PC-3 (cell line): ENCODE measurements at regions not wholly inside any gene's neighbourhood (a gene's known extent, or its start where the extent isn't known, plus 50 kb on each side); places are given as distances from the start of the nearest gene placed in this dataset.

Experiments
- ATAC-seq: fragments of 200-7000 bp; cut with Tn5 transposase; 2 replicates; pipeline ENCODE4 v1.9.1; 2020; ENCODE audit warnings: mild to moderate bottlenecking, moderate library complexity
- BruUV-seq: library from RNA; stranded (reverse); fragments of 400-500 nt; replicated peaks from 2 replicates; lab custom pipeline; 2021; lab: Mats Ljungman, UMichigan
- CTCF ChIA-PET: fragments of 300-600 bp; sonication (Branson Sonifier 250); formaldehyde crosslinking; loops from one replicate; lab custom pipeline; 2022; ENCODE audit warnings: antibody characterized with exemption; lab: Charles Lee
- POLR2A ChIA-PET: fragments of 300-600 bp; sonication (Branson Sonifier 250); formaldehyde crosslinking; loops from one replicate; lab custom pipeline; 2022; ENCODE audit warnings: antibody characterized with exemption; ENCODE audit not compliant: unreplicated experiment; lab: Charles Lee
- DNase-seq: peaks from one replicate; pipeline ENCODE4 v3.0.0-alpha.2; 2015
- H2AFZ ChIP-seq: fragments of 300-600 bp; sonication (generic); 2 replicates; pipeline ENCODE4 v1.6.0; 2016; ENCODE audit warnings: antibody characterized with exemption, low read length
- H3F3A ChIP-seq: fragments of 300-600 bp; sonication (generic); one replicate; pipeline ENCODE4 v1.6.0; 2017; ENCODE audit warnings: antibody characterized with exemption, low read length, control low read depth, mild to moderate bottlenecking; ENCODE audit not compliant: unreplicated experiment
- H3K27ac ChIP-seq: fragments of 300-600 bp; sonication (generic); 2 replicates; pipeline ENCODE4 v1.5.1; 2016; ENCODE audit warnings: mild to moderate bottlenecking, low read length
- H3K27me3 ChIP-seq: fragments of 300-600 bp; sonication (generic); 2 replicates; pipeline ENCODE4 v1.6.1; 2016; ENCODE audit warnings: low read length, mixed read lengths
- H3K36me3 ChIP-seq: fragments of 300-600 bp; sonication (generic); 2 replicates; pipeline ENCODE4 v1.6.1; 2016; ENCODE audit warnings: low read depth, mixed run types, low read length, mixed read lengths
- H3K4me1 ChIP-seq: fragments of 300-600 bp; sonication (generic); 2 replicates; pipeline ENCODE4 v1.5.1; 2016; ENCODE audit warnings: low read length; ENCODE audit not compliant: insufficient read depth
- H3K4me2 ChIP-seq: fragments of 300-600 bp; sonication (generic); 2 replicates; pipeline ENCODE4 v1.6.0; 2016; ENCODE audit warnings: low read length
- H3K4me3 ChIP-seq: fragments of 300-600 bp; sonication (generic); 2 replicates; pipeline ENCODE4 v1.5.1; 2016; ENCODE audit warnings: mild to moderate bottlenecking, low read length, mixed read lengths
- H3K79me2 ChIP-seq: fragments of 300-600 bp; sonication (generic); 2 replicates; pipeline ENCODE4 v1.6.1; 2017; ENCODE audit warnings: low read length, mixed read lengths
- H3K9ac ChIP-seq: fragments of 300-600 bp; sonication (generic); 2 replicates; pipeline ENCODE4 v1.6.0; 2016; ENCODE audit warnings: mild to moderate bottlenecking, low read length
- H3K9me2 ChIP-seq: fragments of 300-600 bp; sonication (generic); replicated peaks from 2 replicates; pipeline ENCODE4 v1.6.1; 2016; ENCODE audit warnings: mixed run types, low read length, mixed read lengths
- H3K9me3 ChIP-seq: fragments of 300-600 bp; sonication (generic); 2 replicates; pipeline ENCODE4 v1.6.1; 2016; ENCODE audit warnings: low read length, mixed read lengths
- H4K20me1 ChIP-seq: fragments of 300-600 bp; sonication (generic); 2 replicates; pipeline ENCODE4 v1.6.1; 2016; ENCODE audit warnings: low read length, mixed read lengths
- EZH2 ChIP-seq: fragments of 300-600 bp; sonication (generic); IDR thresholded peaks from one replicate; pipeline ENCODE4 v1.6.1; 2017; ENCODE audit warnings: antibody characterized with exemption, mild to moderate bottlenecking, low read length; ENCODE audit not compliant: unreplicated experiment
- EZH2phosphoT487 ChIP-seq: fragments of 300-600 bp; sonication (generic); IDR thresholded peaks from 2 replicates; pipeline ENCODE4 v1.6.1; 2018; ENCODE audit warnings: mild to moderate bottlenecking, antibody characterized with exemption, low read length, borderline replicate concordance
- intact Hi-C: fragments of 100-400 bp; cut with micrococcal nuclease; formaldehyde crosslinking; loops from 2 replicates; pipeline ENCODE4 v1.9.0; 2023
- TF ChIP-seq, protein P1 (sequence below): fragments of 300-600 bp; sonication (generic); conservative IDR thresholded peaks from 2 replicates; pipeline ENCODE4 v1.5.1; 2017; ENCODE audit warnings: antibody characterized with exemption, low read depth, mild to moderate bottlenecking, low read length

- DNase-seq (no peak), ATAC-seq (no peak)
- Histone ChIP-seq H3K36me3 (no peaks in the 10 kb centered on the region), H3K9me3 (no peaks in the 10 kb centered on the region), H2AFZ (no peak overlapping the region), H3K27me3 (no peaks in the 10 kb centered on the region), H3F3A (no peaks in the 10 kb centered on the region), H3K79me2 (no peaks in the 10 kb centered on the region), H3K4me1 (peaks cover 5% of the 10 kb centered on the region; the same call in 1 of the 2 replicates), H3K4me2 (no peak overlapping the region), H3K9me2 (no peaks in the 10 kb centered on the region), H4K20me1 (no peaks in the 10 kb centered on the region), H3K9ac (no peak overlapping the region), H3K4me3 (no peak overlapping the region), H3K27ac (no peak overlapping the region)
- TF ChIP-seq EZH2 (no peak), EZH2phosphoT487 (no peak)
- TF ChIP-seq, protein P1, sequence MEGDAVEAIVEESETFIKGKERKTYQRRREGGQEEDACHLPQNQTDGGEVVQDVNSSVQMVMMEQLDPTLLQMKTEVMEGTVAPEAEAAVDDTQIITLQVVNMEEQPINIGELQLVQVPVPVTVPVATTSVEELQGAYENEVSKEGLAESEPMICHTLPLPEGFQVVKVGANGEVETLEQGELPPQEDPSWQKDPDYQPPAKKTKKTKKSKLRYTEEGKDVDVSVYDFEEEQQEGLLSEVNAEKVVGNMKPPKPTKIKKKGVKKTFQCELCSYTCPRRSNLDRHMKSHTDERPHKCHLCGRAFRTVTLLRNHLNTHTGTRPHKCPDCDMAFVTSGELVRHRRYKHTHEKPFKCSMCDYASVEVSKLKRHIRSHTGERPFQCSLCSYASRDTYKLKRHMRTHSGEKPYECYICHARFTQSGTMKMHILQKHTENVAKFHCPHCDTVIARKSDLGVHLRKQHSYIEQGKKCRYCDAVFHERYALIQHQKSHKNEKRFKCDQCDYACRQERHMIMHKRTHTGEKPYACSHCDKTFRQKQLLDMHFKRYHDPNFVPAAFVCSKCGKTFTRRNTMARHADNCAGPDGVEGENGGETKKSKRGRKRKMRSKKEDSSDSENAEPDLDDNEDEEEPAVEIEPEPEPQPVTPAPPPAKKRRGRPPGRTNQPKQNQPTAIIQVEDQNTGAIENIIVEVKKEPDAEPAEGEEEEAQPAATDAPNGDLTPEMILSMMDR = no peak
- intact Hi-C loops = no loop called here
- ChIA-PET CTCF (no interaction called here), POLR2A (no interaction called here)
- no TSS peak for BruUV-seq
Measured at GRCh38 chr2:235382179-235382578, 111.7 kb upstream of the AGAP1 start.

DNA sequence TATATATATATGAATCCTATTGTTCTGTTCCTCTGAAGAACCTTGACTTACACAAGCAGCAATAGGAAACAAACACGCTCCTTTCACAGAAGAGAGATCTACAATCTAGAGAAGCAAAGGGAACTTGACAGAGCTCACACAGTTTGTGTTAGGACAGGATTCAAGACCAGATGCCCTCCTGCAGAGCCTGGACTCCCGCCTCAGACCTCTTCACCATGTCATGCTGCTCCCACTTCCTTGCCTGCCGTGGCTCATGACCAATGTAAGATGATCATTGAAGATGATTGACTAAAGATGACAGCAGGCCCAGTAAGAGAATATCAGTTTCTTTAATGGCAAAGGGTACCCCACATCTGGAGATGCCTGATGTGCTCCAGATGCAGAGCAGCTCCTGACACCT is 111.2 kb upstream of the AGAP1 start:
- no peak overlapping the region for H3K4me2 ChIP-seq
- ATAC-seq (no peak), DNase-seq (no peak)
- H3F3A ChIP-seq = no peaks in the 10 kb centered on the region
- CTCF ChIA-PET = no interaction called here
- no TSS peak for BruUV-seq
- H2AFZ ChIP-seq = no peak overlapping the region
- H3K9ac ChIP-seq = no peak overlapping the region
- no peaks in the 10 kb centered on the region for H3K9me3 ChIP-seq
- H3K79me2 ChIP-seq = no peaks in the 10 kb centered on the region
- H3K9me2 ChIP-seq = no peaks in the 10 kb centered on the region
- intact Hi-C loops = no loop called here
- H3K27me3 ChIP-seq = no peaks in the 10 kb centered on the region
- TF ChIP-seq, protein P1 = no peak
- TF ChIP-seq EZH2 (no peak), EZH2phosphoT487 (no peak)
- POLR2A ChIA-PET = no interaction called here
- H3K4me3 ChIP-seq = no peak overlapping the region
- no peaks in the 10 kb centered on the region for H4K20me1 ChIP-seq
- H3K36me3 ChIP-seq = no peaks in the 10 kb centered on the region
- H3K4me1 ChIP-seq = peaks cover 5% of the 10 kb centered on the region; the same call in 1 of the 2 replicates
- H3K27ac ChIP-seq = no peak overlapping the region

- ATAC-seq = no peak
- no TSS peak for BruUV-seq
- H3K4me3 ChIP-seq = no peak overlapping the region
- H3K9ac ChIP-seq = no peak overlapping the region
- no peaks in the 10 kb centered on the region for H4K20me1 ChIP-seq
- H3K79me2 ChIP-seq = no peaks in the 10 kb centered on the region
- H3K27me3 ChIP-seq = no peaks in the 10 kb centered on the region
- H3K9me2 ChIP-seq = no peaks in the 10 kb centered on the region
- no peak overlapping the region for H3K27ac ChIP-seq
- no peak overlapping the region for H3K4me2 ChIP-seq
- POLR2A ChIA-PET = no interaction called here
- no peak for DNase-seq
- CTCF ChIA-PET = no interaction called here
- H3F3A ChIP-seq = no peaks in the 10 kb centered on the region
- no peak for TF ChIP-seq EZH2phosphoT487
- TF ChIP-seq EZH2 = no peak
- TF ChIP-seq, protein P1 = no peak
- intact Hi-C loops = no loop called here
- no peaks in the 10 kb centered on the region for H3K36me3 ChIP-seq
- H3K4me1 ChIP-seq = peaks cover 5% of the 10 kb centered on the region; the same call in 1 of the 2 replicates
- no peak overlapping the region for H2AFZ ChIP-seq
- H3K9me3 ChIP-seq = no peaks in the 10 kb centered on the region
Measured at GRCh38 chr2:235383272-235383843, 110.5 kb upstream of the AGAP1 start.
